Activated CD4-positive, alpha-beta T cell treated with anti-CD3 and anti-CD28 coated beads for 36 hours (primary cell): ENCODE measurements at regions not wholly inside any gene's neighbourhood (a gene's known extent, or its start where the extent isn't known, plus 50 kb on each side); places are given as distances from the start of the nearest gene placed in this dataset.

Experiments used
- ATAC-seq: fragments of 200-7000 bp; cut with Tn5 transposase; one replicate; pipeline ENCODE4 v1.10.0; 2021; ENCODE audit warnings: mild to moderate bottlenecking, moderate library complexity
- CTCF ChIA-PET: fragments of 350-600 bp; sonication (Branson Sonifier 250); formaldehyde crosslinking; loops from one replicate; lab custom pipeline; 2021; ENCODE audit warnings: antibody characterized with exemption; lab: Charles Lee
- POLR2A ChIA-PET: fragments of 350-600 bp; sonication (Branson Sonifier 250); formaldehyde crosslinking; loops from one replicate; lab custom pipeline; 2021; ENCODE audit warnings: antibody characterized with exemption, inconsistent platforms; lab: Charles Lee
- DNase-seq: peaks from one replicate; pipeline ENCODE4 v3.0.0-alpha.2; 2020
- H3K27ac Mint-ChIP-seq: one replicate; pipeline ENCODE4 v1.8.0; 2021; ENCODE audit warnings: mixed read lengths
- H3K27me3 Mint-ChIP-seq: one replicate; pipeline ENCODE4 v1.8.0; 2021; ENCODE audit warnings: mixed read lengths
- H3K36me3 Mint-ChIP-seq: one replicate; pipeline ENCODE4 v1.8.0; 2021; ENCODE audit warnings: low read depth, mixed read lengths
- H3K4me1 Mint-ChIP-seq: one replicate; pipeline ENCODE4 v1.8.0; 2021; ENCODE audit warnings: mixed read lengths
- H3K4me3 Mint-ChIP-seq: one replicate; pipeline ENCODE4 v1.8.0; 2021; ENCODE audit warnings: mild to moderate bottlenecking, moderate library complexity, mixed read lengths
- H3K9me3 Mint-ChIP-seq: one replicate; pipeline ENCODE4 v1.8.0; 2021; ENCODE audit warnings: low read depth, mixed read lengths
- intact Hi-C, 2 experiments: fragments of 100-400 bp; cut with DNase I in 1 of 2; cut with micrococcal nuclease in 1 of 2; formaldehyde crosslinking; loops; one replicate each; pipeline versions ENCODE4 v1.14.2 to v1.15.1; 2022 to 2024; cut with DNase I, micrococcal nuclease

GRCh38 chr10:61830846-61831273 is 70.6 kb upstream of the ARID5B start:
- intact Hi-C loops = loop anchor here in 1 of 2 experiments (10.0 kb wide), 1 partner anchor 686 kb away; no protein-coding TSS in a partner anchor
- ChIA-PET POLR2A (no interaction called here), CTCF (interaction anchor here (0.7 to 1.7 kb wide), 3 partner anchors 40 to 325 kb away, joined by 3 to 4 read pairs (median 3); no protein-coding TSS in a partner anchor)
- Mint-ChIP-seq H3K36me3 (no peaks in the 10 kb centered on the region), H3K9me3 (no peaks in the 10 kb centered on the region), H3K4me1 (peaks cover 10% of the 10 kb centered on the region), H3K27ac (no peak overlapping the region), H3K27me3 (no peaks in the 10 kb centered on the region), H3K4me3 (no peak overlapping the region)
- ATAC-seq = no peak
- no peak for DNase-seq

- Mint-ChIP-seq H3K4me3 (no peak overlapping the region), H3K36me3 (no peaks in the 10 kb centered on the region), H3K27ac (no peak overlapping the region), H3K9me3 (no peaks in the 10 kb centered on the region), H3K27me3 (no peaks in the 10 kb centered on the region), H3K4me1 (peaks cover 24% of the 10 kb centered on the region)
- intact Hi-C loops = loop anchor here in 1 of 2 experiments (10.0 kb wide), 1 partner anchor 688 kb away; no protein-coding TSS in a partner anchor
- CTCF ChIA-PET = interaction anchor here (1.5 to 3.2 kb wide), 2 partner anchors 82 to 88 kb away, joined by 8 to 9 read pairs; no protein-coding TSS in a partner anchor
- ATAC-seq = no peak
- POLR2A ChIA-PET = no interaction called here
- DNase-seq = no peak
These were observed 68.5 kb upstream of the ARID5B start for GRCh38 chr10:61832866-61833481.

- ATAC-seq = no peak
- CTCF ChIA-PET = interaction anchor here (0.6 to 3.2 kb wide), 8 partner anchors 33 to 902 kb away, joined by 3 to 19 read pairs (median 3); no protein-coding TSS in a partner anchor
- H3K27ac Mint-ChIP-seq = no peak overlapping the region
These were observed 67.0 kb upstream of the ARID5B start for GRCh38 chr10:61834519-61834918.

GRCh38 chr10:61835069-61835945 is 66.2 kb upstream of the ARID5B start:
- ChIA-PET CTCF (interaction anchor here (0.6 to 3.2 kb wide), 11 partner anchors 9 to 901 kb away, joined by 3 to 19 read pairs (median 3); no protein-coding TSS in a partner anchor), POLR2A (no interaction called here)
- H3K27me3 Mint-ChIP-seq = no peaks in the 10 kb centered on the region
- H3K4me3 Mint-ChIP-seq = no peak overlapping the region
- DNase-seq = peak; percentile 8
- H3K9me3 Mint-ChIP-seq = no peaks in the 10 kb centered on the region
- ATAC-seq = peak; percentile 26
- H3K4me1 Mint-ChIP-seq = peaks cover 24% of the 10 kb centered on the region
- intact Hi-C loops = loop anchor here (1.0 to 10.0 kb wide), 3 partner anchors 84 to 691 kb away; no protein-coding TSS in a partner anchor
- H3K36me3 Mint-ChIP-seq = no peaks in the 10 kb centered on the region
- H3K27ac Mint-ChIP-seq = peak overlapping the region; percentile 15

More at GRCh38 chr10:61834519-61834918, 67.0 kb upstream of the ARID5B start:
- peaks cover 24% of the 10 kb centered on the region for H3K4me1 Mint-ChIP-seq
- H3K4me3 Mint-ChIP-seq = no peak overlapping the region
- DNase-seq = no peak
- H3K36me3 Mint-ChIP-seq = no peaks in the 10 kb centered on the region
- no peaks in the 10 kb centered on the region for H3K27me3 Mint-ChIP-seq
- POLR2A ChIA-PET = no interaction called here
- intact Hi-C loops = loop anchor here (2.0 to 10.0 kb wide), 2 partner anchors 84 to 690 kb away; no protein-coding TSS in a partner anchor
- no peaks in the 10 kb centered on the region for H3K9me3 Mint-ChIP-seq

- H3K4me1 Mint-ChIP-seq = peaks cover 24% of the 10 kb centered on the region
- H3K4me3 Mint-ChIP-seq = no peak overlapping the region
- no peak overlapping the region for H3K27ac Mint-ChIP-seq
- CTCF ChIA-PET = interaction anchor here (0.8 to 3.2 kb wide), 6 partner anchors 8 to 91 kb away, joined by 3 to 19 read pairs (median 3); no protein-coding TSS in a partner anchor
- POLR2A ChIA-PET = interaction anchor here (0.8 kb wide), 1 partner anchor 212 kb away, joined by 3 read pairs; no protein-coding TSS in a partner anchor
- DNase-seq (no peak), ATAC-seq (no peak)
- no peaks in the 10 kb centered on the region for H3K9me3 Mint-ChIP-seq
- intact Hi-C loops = loop anchor here (1.0 to 10.0 kb wide), 3 partner anchors 85 to 691 kb away; no protein-coding TSS in a partner anchor
- no peaks in the 10 kb centered on the region for H3K36me3 Mint-ChIP-seq
- no peaks in the 10 kb centered on the region for H3K27me3 Mint-ChIP-seq
These were observed 65.3 kb upstream of the ARID5B start for GRCh38 chr10:61835946-61836887.

GRCh38 chr10:61836888-61837754 is 64.4 kb upstream of the ARID5B start:
- intact Hi-C loops = loop anchor here in 1 of 2 experiments (10.0 kb wide), 1 partner anchor 692 kb away; no protein-coding TSS in a partner anchor
- no peaks in the 10 kb centered on the region for H3K9me3 Mint-ChIP-seq
- no peaks in the 10 kb centered on the region for H3K36me3 Mint-ChIP-seq
- no peak overlapping the region for H3K27ac Mint-ChIP-seq
- CTCF ChIA-PET = interaction anchor here (0.6 to 2.9 kb wide), 4 partner anchors 20 to 104 kb away, joined by 3 to 19 read pairs (median 4); no protein-coding TSS in a partner anchor
- no peak overlapping the region for H3K4me3 Mint-ChIP-seq
- ATAC-seq (no peak), DNase-seq (no peak)
- POLR2A ChIA-PET = interaction anchor here (0.8 kb wide), 1 partner anchor 212 kb away, joined by 3 read pairs; no protein-coding TSS in a partner anchor
- peaks cover 24% of the 10 kb centered on the region for H3K4me1 Mint-ChIP-seq
- no peaks in the 10 kb centered on the region for H3K27me3 Mint-ChIP-seq

- no peak for DNase-seq
- Mint-ChIP-seq H3K4me1 (peaks cover 24% of the 10 kb centered on the region), H3K27ac (no peak overlapping the region), H3K27me3 (no peaks in the 10 kb centered on the region), H3K4me3 (no peak overlapping the region), H3K36me3 (no peaks in the 10 kb centered on the region), H3K9me3 (no peaks in the 10 kb centered on the region)
- intact Hi-C loops = loop anchor here in 1 of 2 experiments (10.0 kb wide), 1 partner anchor 693 kb away; no protein-coding TSS in a partner anchor
- ATAC-seq = no peak
- ChIA-PET POLR2A (no interaction called here), CTCF (interaction anchor here (0.6 to 1.4 kb wide), 3 partner anchors 20 to 105 kb away, joined by 3 to 5 read pairs (median 3); no protein-coding TSS in a partner anchor)
These were observed 63.7 kb upstream of the ARID5B start for GRCh38 chr10:61837755-61838171.

GRCh38 chr10:61839916-61840315 is 61.6 kb upstream of the ARID5B start:
- Mint-ChIP-seq H3K36me3 (no peaks in the 10 kb centered on the region), H3K27ac (no peak overlapping the region), H3K27me3 (no peaks in the 10 kb centered on the region), H3K4me1 (peaks cover 28% of the 10 kb centered on the region), H3K9me3 (no peaks in the 10 kb centered on the region), H3K4me3 (no peak overlapping the region)
- DNase-seq (no peak), ATAC-seq (no peak)
- ChIA-PET CTCF (no interaction called here), POLR2A (no interaction called here)
- intact Hi-C loops = loop anchor here in 1 of 2 experiments (10.0 kb wide), 1 partner anchor 695 kb away; no protein-coding TSS in a partner anchor

- DNase-seq (no peak), ATAC-seq (no peak)
- H3K4me3 Mint-ChIP-seq = no peak overlapping the region
- H3K9me3 Mint-ChIP-seq = no peaks in the 10 kb centered on the region
- H3K27me3 Mint-ChIP-seq = no peaks in the 10 kb centered on the region
- ChIA-PET POLR2A (no interaction called here), CTCF (no interaction called here)
- intact Hi-C loops = no loop called here
- no peaks in the 10 kb centered on the region for H3K36me3 Mint-ChIP-seq
- H3K27ac Mint-ChIP-seq = no peak overlapping the region
- peaks cover 23% of the 10 kb centered on the region for H3K4me1 Mint-ChIP-seq
These were observed 61.1 kb upstream of the ARID5B start for GRCh38 chr10:61840403-61840802.
